Breast epithelium (tissue), 3 donors: ENCODE measurements at regions not wholly inside any gene's neighbourhood (a gene's known extent, or its start where the extent isn't known, plus 50 kb on each side); places are given as distances from the start of the nearest gene placed in this dataset.

ENCODE experiments used
- CTCF ChIP-seq, 3 donors: fragments of 450-650 bp; IDR thresholded peaks; one replicate each; pipeline ENCODE4 v1.5.1; 2016 to 2017; ENCODE audit warnings: antibody characterized with exemption in 3 of 3, mild to moderate bottlenecking in 3 of 3, moderate library complexity in 3 of 3
- POLR2A ChIP-seq: fragments of 450-650 bp; IDR thresholded peaks from one replicate; pipeline ENCODE4 v1.6.1; 2016; ENCODE audit warnings: antibody characterized with exemption, mild to moderate bottlenecking, moderate library complexity

GRCh38 chr1:234533034-234533891, 54.3 kb upstream of the TARBP1 start:
- no peak for TF ChIP-seq CTCF (IDR thresholded peaks at IDR 0.05)
- no peak for TF ChIP-seq POLR2A
